SK-N-MC (cell line): ENCODE measurements at regions not wholly inside any gene's neighbourhood (a gene's known extent, or its start where the extent isn't known, plus 50 kb on each side); places are given as distances from the start of the nearest gene placed in this dataset.

ENCODE experiments used
- EZH2 ChIP-seq: fragments of 200-600 bp; sonication (generic); IDR thresholded peaks from one replicate; pipeline ENCODE4 v1.6.1; 2017; ENCODE audit warnings: antibody characterized with exemption
- FOXP2 ChIP-seq: optimal IDR thresholded peaks from 2 replicates; pipeline ENCODE3; 2011; ENCODE audit warnings: mild to moderate bottlenecking, moderate library complexity; ENCODE audit not compliant: insufficient read depth; ENCODE audit errors: extremely low read length, control extremely low read depth
- POLR2AphosphoS5 ChIP-seq: IDR thresholded peaks from 2 replicates; pipeline ENCODE4 v1.6.1; 2012; ENCODE audit warnings: mild to moderate bottlenecking, low read depth, low read length, borderline replicate concordance

- no peak for TF ChIP-seq POLR2AphosphoS5
- TF ChIP-seq EZH2: no peak
- TF ChIP-seq FOXP2: no peak
Measured at GRCh38 chr12:17214929-17215328, 609.0 kb upstream of the LMO3 start.
